ENCODE measurements at regions not wholly inside any gene's neighbourhood (a gene's known extent, or its start where the extent isn't known, plus 50 kb on each side); places are given as distances from the start of the nearest gene placed in this dataset.

- no peak for DNase-seq
Observed at GRCh38 chr6:170160031-170160627, 130.7 kb downstream of the DLL1 start.

GRCh38 chr6:170159022-170159965 is 131.6 kb downstream of the DLL1 start:
- no peak for DNase-seq

- no peak for DNase-seq
Observed at GRCh38 chr6:170158296-170159021, 132.4 kb downstream of the DLL1 start.

- DNase-seq: no peak
Observed at GRCh38 chr6:170157567-170158218, 133.2 kb downstream of the DLL1 start.

- no peak for DNase-seq
Observed at GRCh38 chr6:170156448-170157375, 134.2 kb downstream of the DLL1 start.

GRCh38 chr6:170155464-170156196 is 135.2 kb downstream of the DLL1 start:
- no peak for DNase-seq

GRCh38 chr6:170153436-170154319 is 137.2 kb downstream of the DLL1 start:
- DNase-seq: no peak

GRCh38 chr6:170152989-170153388 is 137.9 kb downstream of the DLL1 start:
- DNase-seq: peak; percentile 89

- peak; percentile 48 for DNase-seq
Observed at GRCh38 chr6:170152124-170152926, 138.6 kb downstream of the DLL1 start.

GRCh38 chr6:170151804-170152123 is 139.1 kb downstream of the DLL1 start:
- no peak for DNase-seq

- no peak for DNase-seq
Observed at GRCh38 chr6:170151321-170151771, 139.5 kb downstream of the DLL1 start.

- DNase-seq: no peak
Observed at GRCh38 chr6:170150590-170150945, 140.3 kb downstream of the DLL1 start.

GRCh38 chr6:170149681-170150589 is 140.9 kb downstream of the DLL1 start:
- DNase-seq: peak; percentile 70

GRCh38 chr6:170148709-170149470 is 142.0 kb downstream of the DLL1 start:
- peak; percentile 65 for DNase-seq

- no peak for DNase-seq
Observed at GRCh38 chr6:170147832-170148708, 142.8 kb downstream of the DLL1 start.

- no peak for DNase-seq
Observed at GRCh38 chr6:170147056-170147787, 143.7 kb downstream of the DLL1 start.
